CD4-positive, alpha-beta T cell treated with Interleukin-6 at 100 ng/mL for 8 hours (primary cell): ENCODE measurements at regions not wholly inside any gene's neighbourhood (a gene's known extent, or its start where the extent isn't known, plus 50 kb on each side); places are given as distances from the start of the nearest gene placed in this dataset.

Experiments used
- DNase-seq: peaks from one replicate; pipeline ENCODE4 v3.0.0-alpha.2; 2020; ENCODE audit warnings: mixed read lengths, low spot score

DNA sequence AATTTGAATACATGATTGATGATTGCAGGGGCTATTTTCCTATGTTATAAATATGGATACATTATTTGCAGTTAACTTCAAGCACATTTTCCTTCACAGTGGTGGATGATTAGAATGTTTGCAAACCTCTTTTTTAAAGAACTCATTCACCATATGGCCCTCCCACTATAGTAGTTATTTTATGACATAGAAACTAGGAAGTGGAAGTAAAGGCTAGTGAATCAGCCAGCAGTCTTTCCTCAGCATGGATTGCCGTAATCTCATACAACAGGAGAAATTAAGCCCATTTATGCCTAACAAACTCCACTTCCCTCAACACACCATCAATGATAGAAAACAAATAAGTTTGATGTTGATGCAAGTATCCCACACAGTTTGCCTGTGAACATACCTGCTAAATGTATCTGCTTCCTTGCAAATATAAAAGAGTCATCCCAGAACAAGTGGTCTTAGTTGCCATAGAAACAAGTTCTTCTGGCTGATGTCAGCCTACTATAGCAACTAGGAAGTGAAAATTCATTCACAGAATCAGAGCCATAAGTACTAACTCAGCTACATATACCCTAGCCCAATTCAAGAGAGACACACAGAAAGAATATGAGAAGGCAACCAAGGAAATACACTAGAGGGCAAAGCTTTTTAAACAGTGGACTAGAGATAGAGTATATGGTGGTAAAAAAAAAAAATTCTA is 100.9 kb upstream of the RADX start:
- DNase-seq, result no peak
